HG03432 (cell line): ENCODE measurements at regions not wholly inside any gene's neighbourhood (a gene's known extent, or its start where the extent isn't known, plus 50 kb on each side); places are given as distances from the start of the nearest gene placed in this dataset.

ENCODE experiments used
- ATAC-seq: cut with Tn5 transposase; IDR thresholded peaks from one replicate; pipeline ENCODE4 v1.9.1; 2021; ENCODE audit warnings: mild to moderate bottlenecking, moderate library complexity; ENCODE audit not compliant: unreplicated experiment

DNA sequence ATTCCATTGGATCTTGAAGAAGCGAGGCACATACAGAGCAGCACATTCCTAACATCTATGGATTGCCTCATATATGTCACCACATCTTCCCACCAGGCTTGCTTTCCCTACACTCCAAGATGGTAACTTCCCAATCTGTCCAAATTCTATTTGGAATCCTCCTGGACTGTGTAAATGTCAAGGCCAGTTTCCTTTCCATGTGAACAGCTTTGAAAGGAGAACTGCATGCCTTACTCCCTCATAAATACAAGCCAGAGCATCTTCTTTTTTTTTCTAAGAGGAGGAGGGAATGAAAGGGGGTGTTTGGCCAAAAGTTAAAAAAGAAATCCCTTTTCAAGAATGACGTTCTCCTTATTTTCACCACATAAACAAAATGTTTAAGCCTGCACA is 103.8 kb upstream of the OSR1 start:
- no peak for ATAC-seq

- no peak for ATAC-seq
Measured at GRCh38 chr2:19461504-19462255, 103.3 kb upstream of the OSR1 start.

- ATAC-seq: no peak
Measured at GRCh38 chr2:19460761-19461160, 102.3 kb upstream of the OSR1 start.

- no peak for ATAC-seq
Measured at GRCh38 chr2:19458427-19459003, 100.1 kb upstream of the OSR1 start.

GRCh38 chr2:19457809-19458208 is 99.4 kb upstream of the OSR1 start:
- no peak for ATAC-seq

DNA sequence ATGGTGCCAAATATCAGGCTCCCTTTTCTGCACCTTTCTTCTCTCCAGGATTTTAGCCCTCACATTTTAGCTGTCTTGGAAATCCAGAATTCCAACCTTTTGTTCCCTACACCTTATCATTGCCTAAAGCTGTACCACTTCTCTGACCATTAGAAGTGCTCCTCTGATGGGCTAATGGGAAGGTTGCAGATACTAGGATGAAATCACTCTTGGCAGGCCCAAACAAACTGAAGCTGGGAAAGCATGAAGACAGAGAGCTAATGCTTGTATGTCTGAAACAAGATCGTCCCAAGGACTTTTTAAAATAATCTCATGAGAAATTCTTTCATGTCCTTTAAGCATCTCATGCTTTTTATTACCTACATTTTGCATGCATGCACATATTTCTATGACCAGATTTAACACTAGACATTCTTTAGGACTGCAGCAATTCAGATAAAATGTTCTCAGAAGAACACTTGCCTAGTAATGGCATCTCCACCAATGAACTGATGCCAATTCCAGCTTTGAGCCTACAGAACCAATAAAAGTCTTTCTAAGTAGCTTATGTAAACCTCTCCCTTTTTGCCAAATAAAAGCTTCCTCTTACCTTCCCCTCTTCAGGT is 98.4 kb upstream of the OSR1 start:
- ATAC-seq: no peak

DNA sequence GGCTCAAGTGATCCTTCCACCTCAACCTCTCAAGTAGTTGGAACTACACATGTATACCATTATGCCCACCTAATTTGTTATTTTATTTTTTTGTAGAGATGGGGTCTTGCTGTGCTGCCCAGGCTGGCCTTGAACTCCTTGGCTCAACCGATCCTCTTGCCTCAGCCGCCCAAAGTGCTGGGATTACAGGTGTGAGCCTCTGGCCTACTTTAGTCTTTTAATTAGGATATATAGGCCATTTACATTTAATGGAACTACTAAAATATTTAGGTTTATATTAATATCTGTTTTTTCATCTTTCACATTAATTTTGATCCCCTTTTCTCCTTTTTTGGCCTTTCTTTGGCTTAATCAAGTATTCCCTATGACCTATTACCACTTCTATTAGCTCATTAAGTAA is 95.7 kb upstream of the OSR1 start:
- ATAC-seq: no peak

DNA sequence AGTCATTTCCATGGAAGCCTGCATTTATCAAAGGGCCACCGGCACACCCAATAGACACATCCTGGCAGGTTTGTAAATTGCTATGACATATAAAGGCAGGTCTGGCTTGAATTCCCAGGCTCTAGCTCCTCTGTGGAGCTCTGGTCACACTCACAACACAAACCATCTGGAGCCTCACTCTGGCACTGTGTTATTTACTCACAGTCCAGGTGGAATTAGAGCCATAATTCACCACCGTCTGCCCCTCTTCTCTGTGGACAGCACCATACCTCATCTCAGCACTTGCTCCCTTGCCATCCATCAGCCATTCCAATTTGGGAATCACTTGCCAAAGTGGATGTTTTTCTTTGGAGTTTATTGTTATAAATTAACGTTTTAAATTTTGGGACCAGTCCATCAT is 84.3 kb upstream of the OSR1 start:
- ATAC-seq: no peak

DNA sequence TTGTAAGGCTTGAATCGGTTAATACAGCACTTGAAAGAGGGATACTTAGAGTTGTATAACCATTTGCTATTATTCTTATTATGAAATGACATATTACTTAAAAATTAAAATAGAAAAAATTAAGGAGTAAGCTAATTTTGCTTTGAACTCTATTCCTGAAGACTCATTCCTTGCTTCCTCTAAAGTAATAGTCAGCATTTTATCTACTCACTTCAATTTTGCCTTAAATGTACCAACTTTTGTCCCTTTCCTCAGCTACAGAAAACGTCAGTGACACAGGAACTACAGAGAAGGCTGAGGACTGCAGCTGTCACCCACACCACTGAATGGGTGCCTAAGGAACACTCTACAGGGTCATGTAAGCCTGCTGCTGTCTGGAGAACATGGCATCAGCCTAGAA is 80.7 kb upstream of the OSR1 start:
- no peak for ATAC-seq

DNA sequence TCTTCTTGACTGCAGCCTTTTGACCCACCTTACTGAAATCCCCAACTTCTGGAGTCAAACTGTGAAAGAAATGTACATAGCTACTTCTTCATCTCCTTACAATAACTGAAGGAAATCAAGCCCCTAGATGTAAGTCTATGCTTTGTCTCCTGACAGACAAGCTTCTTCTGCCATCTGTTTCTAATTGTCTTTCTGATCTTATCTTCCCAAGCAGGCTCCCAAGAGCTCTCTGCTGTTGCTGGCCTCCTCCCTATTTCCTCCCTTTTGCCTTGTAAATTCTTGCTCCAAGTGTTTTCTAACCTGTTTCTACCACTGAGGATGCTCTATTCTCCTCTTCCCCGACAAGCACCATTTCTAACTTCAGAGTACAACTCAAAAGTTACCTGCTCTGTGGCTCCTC is 77.4 kb upstream of the OSR1 start:
- no peak for ATAC-seq

DNA sequence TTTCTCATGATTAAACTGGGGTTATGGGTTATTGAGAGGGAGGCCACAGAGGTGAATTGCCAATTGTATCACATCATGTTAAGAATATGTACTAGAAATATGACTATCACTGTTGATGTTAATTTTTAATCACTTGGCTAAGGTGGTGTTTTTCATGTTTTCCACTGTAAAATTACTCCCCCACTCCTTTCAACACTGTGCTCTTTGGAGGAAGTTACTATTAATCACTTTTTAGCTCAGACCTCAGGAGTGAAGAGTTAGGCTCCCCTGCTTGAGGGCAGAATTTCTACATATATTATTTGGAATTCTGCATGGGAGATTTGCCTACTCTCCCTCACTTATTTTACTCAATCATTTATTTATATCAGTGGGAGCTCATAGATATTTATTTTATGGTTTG is 76.0 kb upstream of the OSR1 start:
- no peak for ATAC-seq

DNA sequence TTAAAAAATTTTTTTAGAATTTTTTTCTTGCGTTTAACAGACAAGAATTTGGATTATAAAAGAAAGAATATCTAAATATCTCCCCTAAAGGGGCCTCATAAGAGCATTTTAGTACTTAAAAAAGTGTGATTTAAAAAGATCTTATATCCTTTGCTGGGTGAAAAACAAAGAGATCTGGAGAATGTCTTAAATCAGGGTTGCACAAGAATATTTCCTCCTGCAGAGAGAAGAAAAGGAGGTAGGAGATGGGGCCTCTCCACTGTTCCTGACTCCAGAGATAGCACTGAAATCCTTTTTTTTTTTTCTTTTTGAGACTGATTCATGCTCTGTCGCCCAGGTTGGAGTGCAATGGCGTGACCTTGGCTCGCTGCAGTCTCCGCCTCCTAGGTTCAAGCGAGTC is 68.5 kb upstream of the OSR1 start:
- ATAC-seq: no peak

- ATAC-seq: no peak
Measured at GRCh38 chr2:19426144-19426543, 67.7 kb upstream of the OSR1 start.

GRCh38 chr2:19425419-19425818 is 67.0 kb upstream of the OSR1 start:
- ATAC-seq: no peak

GRCh38 chr2:19419211-19419880 is 60.9 kb upstream of the OSR1 start:
- ATAC-seq: no peak

DNA sequence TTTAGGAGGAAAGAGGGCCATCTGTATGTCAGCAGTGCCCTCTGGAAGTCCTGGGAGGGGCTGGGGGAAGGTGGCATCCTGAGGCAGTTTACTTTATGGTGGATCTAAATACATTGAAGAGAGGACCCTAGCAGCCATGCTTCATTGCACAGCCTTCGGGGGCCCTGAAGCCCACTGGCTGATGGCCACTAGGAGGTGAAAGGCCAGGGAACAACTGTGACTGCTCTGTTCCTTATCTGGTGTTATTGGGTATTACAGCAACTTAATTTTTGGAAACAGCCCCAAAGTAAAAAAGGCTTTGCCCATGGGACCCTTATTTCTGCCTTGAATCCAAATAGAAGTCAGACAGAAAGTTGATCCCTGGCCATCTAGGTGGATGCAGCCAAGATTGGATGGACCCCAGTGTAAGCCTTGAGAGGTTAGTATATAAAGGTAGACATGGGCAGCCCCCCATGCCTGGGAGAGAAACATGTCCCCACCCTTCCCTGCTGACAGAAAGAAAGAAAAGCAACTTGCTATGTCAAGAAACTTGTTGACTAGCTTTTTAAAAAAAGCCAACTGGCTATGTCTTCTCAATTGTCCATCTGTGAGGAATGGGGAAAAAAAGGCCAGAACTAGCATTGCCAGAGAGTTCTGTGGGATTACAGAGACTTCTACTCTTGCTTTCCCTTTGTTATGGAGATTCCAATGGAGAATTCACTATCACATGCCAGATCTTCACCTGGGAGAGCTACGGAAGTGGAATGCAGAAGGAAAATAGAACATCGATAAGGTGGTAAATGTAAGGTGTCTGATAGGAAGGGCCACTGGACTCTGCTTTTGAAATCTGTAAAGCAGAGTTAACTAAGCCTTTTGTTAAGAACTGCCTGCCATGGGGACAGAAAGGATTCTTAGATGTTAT is 58.6 kb upstream of the OSR1 start:
- no peak for ATAC-seq

DNA sequence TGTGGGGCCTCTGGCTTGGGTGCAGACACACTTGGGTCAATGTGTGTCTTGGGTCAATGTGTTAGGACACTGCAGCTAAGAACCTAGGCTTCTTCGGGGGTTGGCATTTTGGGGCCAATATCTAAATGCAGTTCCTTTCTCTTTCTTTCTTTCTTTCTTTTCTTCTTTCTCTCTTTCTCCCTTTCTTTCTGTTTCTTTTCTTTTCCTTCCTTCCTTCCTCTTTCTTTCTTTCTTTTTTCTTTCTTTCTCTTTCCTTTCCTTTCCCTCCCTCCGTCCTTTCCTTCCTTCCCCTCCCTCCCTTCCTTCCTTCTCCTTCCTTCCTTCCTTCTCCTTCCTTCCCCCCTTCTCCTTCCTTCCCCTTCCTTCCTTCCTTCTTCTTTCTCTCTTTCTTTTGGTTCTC is 57.7 kb upstream of the OSR1 start:
- ATAC-seq: no peak

DNA sequence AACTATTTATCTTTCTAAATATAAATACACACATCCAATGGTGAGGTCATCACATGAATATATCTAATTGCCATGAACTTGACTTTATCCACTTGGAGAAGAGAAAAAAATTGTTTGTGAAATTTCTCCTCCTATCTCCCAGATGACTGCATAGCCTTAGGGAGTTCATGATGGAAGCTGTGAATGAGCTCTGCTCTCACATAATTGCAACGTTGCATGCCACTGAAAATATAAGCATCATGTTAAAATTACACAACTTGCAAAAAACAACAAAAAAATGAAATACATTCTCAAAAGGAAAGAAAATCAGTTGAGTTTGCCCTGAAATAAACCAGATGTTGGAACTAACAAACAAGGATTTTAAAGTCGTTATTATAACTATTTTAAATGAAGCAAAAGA is 50.6 kb upstream of the OSR1 start:
- no peak for ATAC-seq

DNA sequence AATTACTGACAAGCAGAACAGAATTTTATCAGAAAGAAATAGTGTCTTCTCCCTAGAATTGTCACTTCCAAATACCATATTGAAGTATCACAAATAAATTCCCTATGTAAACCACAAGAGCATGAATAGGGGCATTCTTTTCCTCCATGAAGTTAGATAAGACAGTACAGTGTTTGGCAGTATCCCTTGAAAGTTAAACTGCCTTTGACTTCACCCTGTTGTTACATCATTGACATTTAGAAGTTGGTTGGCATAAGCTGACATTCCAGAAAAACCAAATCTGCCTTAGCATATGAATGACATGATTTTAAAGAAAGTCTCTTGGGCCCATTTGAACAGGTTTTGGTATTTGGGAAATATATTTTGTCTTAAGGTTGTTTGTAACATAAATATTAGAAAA is 50.2 kb upstream of the OSR1 start:
- ATAC-seq: no peak
